Activated CD4-positive, alpha-beta memory T cell treated with anti-CD3 and anti-CD28 coated beads, Interleukin-2, amount 10 ng/mL, durations not matched to agents 7 days and 5 days (primary cell): ENCODE measurements at regions not wholly inside any gene's neighbourhood (a gene's known extent, or its start where the extent isn't known, plus 50 kb on each side); places are given as distances from the start of the nearest gene placed in this dataset.

ENCODE experiments used
- CTCF ChIA-PET: fragments of 350-600 bp; sonication (Branson Sonifier 250); formaldehyde crosslinking; loops from one replicate; lab custom pipeline; 2021; ENCODE audit warnings: antibody characterized with exemption, inconsistent platforms; lab: Charles Lee
- POLR2A ChIA-PET: fragments of 350-600 bp; sonication (Branson Sonifier 250); formaldehyde crosslinking; loops from one replicate; lab custom pipeline; 2021; ENCODE audit warnings: antibody characterized with exemption; lab: Charles Lee
- DNase-seq: peaks from one replicate; pipeline ENCODE4 v3.0.0-alpha.2; 2020
- H3K27ac Mint-ChIP-seq: one replicate; pipeline ENCODE4 v1.8.0; 2021; ENCODE audit warnings: mild to moderate bottlenecking, mixed read lengths
- H3K27me3 Mint-ChIP-seq: one replicate; pipeline ENCODE4 v1.8.0; 2021; ENCODE audit warnings: mixed read lengths
- H3K36me3 Mint-ChIP-seq: one replicate; pipeline ENCODE4 v1.8.0; 2021; ENCODE audit warnings: low read depth, mixed read lengths
- H3K4me1 Mint-ChIP-seq: one replicate; pipeline ENCODE4 v1.8.0; 2021; ENCODE audit warnings: mixed read lengths
- H3K4me3 Mint-ChIP-seq: one replicate; pipeline ENCODE4 v1.8.0; 2021; ENCODE audit warnings: mild to moderate bottlenecking, mixed read lengths
- H3K9me3 Mint-ChIP-seq: one replicate; pipeline ENCODE4 v1.8.0; 2021; ENCODE audit warnings: mixed read lengths

DNA sequence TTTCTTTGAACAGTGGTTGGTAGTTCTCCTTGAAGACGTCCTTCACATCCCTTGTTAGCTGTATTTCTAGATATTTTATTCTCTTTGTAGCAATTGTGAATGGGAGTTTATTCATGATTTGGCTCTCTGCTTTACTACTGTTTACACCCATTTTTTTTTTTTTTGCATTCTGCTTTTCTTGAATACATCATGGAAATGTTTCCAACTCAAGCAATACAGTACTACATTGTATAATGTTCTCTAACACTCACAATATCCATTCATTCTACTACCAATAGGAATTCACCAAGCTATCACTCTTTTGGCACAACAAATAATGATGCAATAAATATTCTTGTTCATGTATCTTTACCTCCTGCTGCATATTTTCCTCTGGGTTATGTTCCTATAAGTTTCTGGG lies 801.7 kb downstream of the NTRK3 start:
- H3K27me3 Mint-ChIP-seq: no peaks in the 10 kb centered on the region
- ChIA-PET POLR2A (no interaction called here), CTCF (no interaction called here)
- no peak for DNase-seq
- H3K4me3 Mint-ChIP-seq: no peak overlapping the region
- H3K9me3 Mint-ChIP-seq: no peaks in the 10 kb centered on the region
- H3K27ac Mint-ChIP-seq: no peak overlapping the region
- no peaks in the 10 kb centered on the region for H3K36me3 Mint-ChIP-seq
- H3K4me1 Mint-ChIP-seq: no peaks in the 10 kb centered on the region

DNA sequence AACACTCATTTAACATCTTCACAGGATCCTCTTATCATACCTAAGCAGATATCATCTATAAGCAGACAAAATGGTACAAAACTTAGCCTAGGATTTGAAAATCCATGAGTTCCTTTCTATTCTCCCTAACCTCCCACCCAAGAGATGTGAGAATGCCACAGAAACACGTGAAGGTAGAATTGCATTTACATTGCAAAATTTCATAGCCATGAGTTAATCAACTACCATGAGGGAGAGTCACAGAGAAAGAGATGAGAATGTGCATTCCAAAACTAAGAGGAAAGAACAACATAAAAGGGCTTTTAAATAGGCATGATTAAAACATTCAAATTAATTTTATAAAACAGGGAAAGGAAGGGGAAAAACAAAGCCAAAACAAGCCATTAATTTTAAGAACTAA lies 806.2 kb downstream of the NTRK3 start:
- ChIA-PET POLR2A (no interaction called here), CTCF (no interaction called here)
- no peaks in the 10 kb centered on the region for H3K4me1 Mint-ChIP-seq
- H3K36me3 Mint-ChIP-seq: no peaks in the 10 kb centered on the region
- H3K27me3 Mint-ChIP-seq: no peaks in the 10 kb centered on the region
- no peak for DNase-seq
- no peak overlapping the region for H3K4me3 Mint-ChIP-seq
- no peak overlapping the region for H3K27ac Mint-ChIP-seq
- peaks cover 3% of the 10 kb centered on the region for H3K9me3 Mint-ChIP-seq

- Mint-ChIP-seq H3K9me3 (no peaks in the 10 kb centered on the region), H3K4me3 (no peak overlapping the region), H3K27ac (no peak overlapping the region), H3K27me3 (no peaks in the 10 kb centered on the region), H3K4me1 (no peaks in the 10 kb centered on the region), H3K36me3 (no peaks in the 10 kb centered on the region)
- ChIA-PET POLR2A (no interaction called here), CTCF (no interaction called here)
- DNase-seq: no peak
Observed at GRCh38 chr15:87439090-87439489, 817.4 kb downstream of the NTRK3 start.

DNA sequence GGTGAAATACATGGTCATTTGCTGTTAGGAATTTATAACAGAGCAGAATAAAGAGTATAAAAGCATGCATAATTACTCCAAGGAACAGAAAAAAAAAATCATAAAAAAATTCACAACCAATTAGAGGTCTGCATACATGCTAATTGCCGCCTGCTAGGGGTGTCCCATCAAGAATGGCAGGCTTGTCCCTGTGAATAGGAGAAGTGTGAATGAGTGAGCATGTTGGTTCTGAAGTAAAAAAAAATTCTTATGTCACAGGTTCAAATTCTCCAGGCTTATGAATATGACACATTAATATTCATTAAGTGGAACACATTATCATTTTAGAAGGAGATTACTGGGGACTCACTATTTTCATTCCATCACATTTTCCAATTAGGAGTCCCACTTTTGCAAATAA lies 822.7 kb downstream of the NTRK3 start:
- H3K4me1 Mint-ChIP-seq: no peaks in the 10 kb centered on the region
- H3K27ac Mint-ChIP-seq: no peak overlapping the region
- H3K4me3 Mint-ChIP-seq: no peak overlapping the region
- no peaks in the 10 kb centered on the region for H3K9me3 Mint-ChIP-seq
- no peak for DNase-seq
- H3K36me3 Mint-ChIP-seq: no peaks in the 10 kb centered on the region
- no peaks in the 10 kb centered on the region for H3K27me3 Mint-ChIP-seq
- CTCF ChIA-PET: no interaction called here
- POLR2A ChIA-PET: no interaction called here

GRCh38 chr15:87429754-87430153 lies 826.8 kb downstream of the NTRK3 start:
- no peak for DNase-seq
- Mint-ChIP-seq H3K27me3 (no peaks in the 10 kb centered on the region), H3K4me3 (no peak overlapping the region), H3K9me3 (no peaks in the 10 kb centered on the region), H3K27ac (no peak overlapping the region), H3K4me1 (no peaks in the 10 kb centered on the region), H3K36me3 (no peaks in the 10 kb centered on the region)
- POLR2A ChIA-PET: no interaction called here
- CTCF ChIA-PET: no interaction called here

DNA sequence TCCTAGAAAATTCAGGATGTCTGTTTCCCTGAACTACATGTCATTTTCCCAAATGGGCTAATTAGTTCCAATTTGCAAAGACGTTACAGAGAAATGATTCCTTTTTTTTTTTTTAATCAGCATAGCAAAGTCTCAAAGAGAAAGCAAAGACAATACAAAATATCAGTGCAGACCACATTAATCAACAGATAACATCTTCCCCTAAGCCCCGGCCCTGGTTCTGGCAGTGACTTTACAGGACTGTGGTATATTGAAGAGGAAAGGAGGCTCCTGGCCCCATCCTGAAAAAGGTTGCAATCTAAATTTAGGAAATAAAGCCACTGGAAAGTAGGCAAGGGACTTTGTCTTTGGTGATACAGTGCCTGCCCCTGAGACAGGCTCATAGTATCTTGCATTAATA lies 836.5 kb downstream of the NTRK3 start:
- Mint-ChIP-seq H3K27ac (no peak overlapping the region), H3K4me3 (no peak overlapping the region), H3K36me3 (no peaks in the 10 kb centered on the region), H3K4me1 (no peaks in the 10 kb centered on the region), H3K27me3 (no peaks in the 10 kb centered on the region), H3K9me3 (peaks cover 3% of the 10 kb centered on the region)
- ChIA-PET POLR2A (no interaction called here), CTCF (no interaction called here)
- DNase-seq: no peak

DNA sequence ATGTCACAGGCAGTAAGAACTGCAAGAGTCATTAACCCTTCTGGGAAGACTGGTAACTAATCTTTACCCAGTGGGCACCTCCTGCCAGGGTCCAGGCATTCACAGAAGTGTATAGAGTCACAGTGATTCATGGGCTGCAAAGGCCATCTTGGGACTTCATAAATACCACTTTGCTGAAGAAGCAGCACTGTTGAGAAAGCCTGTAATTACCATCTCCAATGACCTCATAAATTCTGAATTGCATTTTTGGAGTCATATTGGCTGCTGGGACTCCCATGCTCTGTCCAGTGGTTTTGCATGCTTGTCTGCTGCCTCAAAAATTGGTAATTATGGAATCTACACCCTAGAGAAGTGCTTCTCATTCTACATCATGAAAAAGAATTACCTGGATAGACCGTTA lies 837.2 kb downstream of the NTRK3 start:
- no peak overlapping the region for H3K4me3 Mint-ChIP-seq
- H3K9me3 Mint-ChIP-seq: peaks cover 3% of the 10 kb centered on the region
- no peak for DNase-seq
- H3K27ac Mint-ChIP-seq: no peak overlapping the region
- no peaks in the 10 kb centered on the region for H3K4me1 Mint-ChIP-seq
- H3K27me3 Mint-ChIP-seq: no peaks in the 10 kb centered on the region
- CTCF ChIA-PET: no interaction called here
- H3K36me3 Mint-ChIP-seq: no peaks in the 10 kb centered on the region
- POLR2A ChIA-PET: no interaction called here

DNA sequence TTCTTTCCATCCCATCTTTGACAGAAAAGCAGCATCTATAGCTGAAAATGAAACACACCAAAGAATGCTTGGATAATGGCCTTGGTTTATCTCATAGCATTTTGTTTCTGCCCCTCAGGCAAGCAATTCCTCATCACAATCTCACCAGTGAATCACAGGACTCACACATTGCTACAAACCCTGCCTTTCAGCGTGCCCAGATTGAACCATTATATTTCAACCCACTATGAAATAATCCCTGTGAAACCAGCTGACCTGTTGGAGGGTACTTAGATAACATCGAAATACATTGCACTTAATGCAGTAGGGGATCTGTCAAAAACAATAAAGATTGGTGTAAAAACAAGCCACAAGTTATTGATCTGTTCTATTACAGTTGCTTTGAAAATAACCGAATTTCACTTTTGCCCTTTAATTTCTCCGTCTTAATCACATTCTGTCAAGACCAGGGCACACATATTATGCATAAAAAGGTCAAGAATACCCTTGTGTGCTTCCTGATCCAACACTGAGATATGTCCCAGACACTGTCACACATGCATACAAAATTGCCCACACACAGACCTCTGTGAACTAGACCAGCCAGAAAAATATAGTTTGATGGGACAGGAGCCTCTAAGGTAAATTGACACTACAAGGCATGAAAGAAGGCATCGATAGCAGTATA lies 839.8 kb downstream of the NTRK3 start:
- H3K27me3 Mint-ChIP-seq: no peaks in the 10 kb centered on the region
- no peak for DNase-seq
- peaks cover 3% of the 10 kb centered on the region for H3K9me3 Mint-ChIP-seq
- CTCF ChIA-PET: no interaction called here
- H3K4me3 Mint-ChIP-seq: no peak overlapping the region
- no peaks in the 10 kb centered on the region for H3K36me3 Mint-ChIP-seq
- POLR2A ChIA-PET: no interaction called here
- no peaks in the 10 kb centered on the region for H3K4me1 Mint-ChIP-seq
- no peak overlapping the region for H3K27ac Mint-ChIP-seq

DNA sequence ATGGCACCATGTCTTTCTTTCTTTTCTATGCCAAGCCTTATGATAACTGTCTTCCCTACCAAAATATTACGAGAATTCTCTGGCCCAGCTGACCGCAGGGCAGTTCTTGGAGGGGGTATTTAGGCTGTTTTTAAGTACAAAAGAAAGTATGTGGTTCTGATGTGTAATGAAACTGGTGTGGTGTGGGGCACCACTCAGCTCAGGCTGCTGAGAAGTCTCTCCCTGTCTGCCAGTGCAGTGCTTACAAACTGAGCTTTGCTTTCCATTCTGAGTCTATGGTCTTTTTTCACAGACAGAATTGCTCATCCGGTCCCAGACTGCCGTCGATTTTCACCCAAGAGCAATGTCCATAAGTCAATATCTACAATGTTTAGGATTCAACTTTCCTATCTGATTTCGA lies 847.6 kb downstream of the NTRK3 start:
- Mint-ChIP-seq H3K4me3 (no peak overlapping the region), H3K27me3 (no peaks in the 10 kb centered on the region), H3K4me1 (no peaks in the 10 kb centered on the region), H3K27ac (no peak overlapping the region), H3K9me3 (no peaks in the 10 kb centered on the region), H3K36me3 (no peaks in the 10 kb centered on the region)
- DNase-seq: no peak
- ChIA-PET POLR2A (no interaction called here), CTCF (no interaction called here)

GRCh38 chr15:87403973-87404372 lies 852.6 kb downstream of the NTRK3 start:
- peaks cover 3% of the 10 kb centered on the region for H3K9me3 Mint-ChIP-seq
- no peak for DNase-seq
- H3K36me3 Mint-ChIP-seq: no peaks in the 10 kb centered on the region
- no peak overlapping the region for H3K4me3 Mint-ChIP-seq
- ChIA-PET POLR2A (no interaction called here), CTCF (no interaction called here)
- H3K4me1 Mint-ChIP-seq: no peaks in the 10 kb centered on the region
- no peak overlapping the region for H3K27ac Mint-ChIP-seq
- no peaks in the 10 kb centered on the region for H3K27me3 Mint-ChIP-seq

DNA sequence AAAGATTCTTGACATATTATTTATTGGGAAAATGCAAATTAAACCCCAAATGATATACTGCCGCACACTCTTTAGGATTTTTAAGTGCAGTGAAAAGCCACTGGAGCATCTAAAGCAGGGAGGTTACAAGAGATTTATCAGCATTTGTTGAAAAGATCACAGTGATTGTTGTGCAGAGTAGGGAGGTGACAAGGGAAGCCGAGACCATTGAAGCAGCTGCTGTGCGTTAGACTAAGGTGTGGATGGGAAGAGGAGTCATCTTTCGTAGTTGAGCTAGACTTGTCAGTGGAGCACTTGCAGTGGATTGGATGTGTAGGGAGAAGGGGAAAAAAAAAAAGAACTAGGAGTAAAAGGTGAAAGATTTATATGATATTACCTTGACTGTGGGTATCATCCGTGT lies 854.6 kb downstream of the NTRK3 start:
- CTCF ChIA-PET: no interaction called here
- peaks cover 3% of the 10 kb centered on the region for H3K9me3 Mint-ChIP-seq
- no peaks in the 10 kb centered on the region for H3K27me3 Mint-ChIP-seq

GRCh38 chr15:87394676-87395075 lies 861.9 kb downstream of the NTRK3 start:
- ChIA-PET CTCF (no interaction called here), POLR2A (no interaction called here)
- no peak for DNase-seq
- no peaks in the 10 kb centered on the region for H3K27me3 Mint-ChIP-seq
- no peaks in the 10 kb centered on the region for H3K36me3 Mint-ChIP-seq
- no peak overlapping the region for H3K4me3 Mint-ChIP-seq
- no peak overlapping the region for H3K27ac Mint-ChIP-seq
- H3K9me3 Mint-ChIP-seq: peaks cover 7% of the 10 kb centered on the region
- H3K4me1 Mint-ChIP-seq: no peaks in the 10 kb centered on the region

More for the DNA sequence above, 854.6 kb downstream of the NTRK3 start:
- no peak overlapping the region for H3K4me3 Mint-ChIP-seq
- DNase-seq: no peak
- POLR2A ChIA-PET: no interaction called here
- H3K4me1 Mint-ChIP-seq: no peaks in the 10 kb centered on the region
- H3K27ac Mint-ChIP-seq: no peak overlapping the region
- no peaks in the 10 kb centered on the region for H3K36me3 Mint-ChIP-seq

DNA sequence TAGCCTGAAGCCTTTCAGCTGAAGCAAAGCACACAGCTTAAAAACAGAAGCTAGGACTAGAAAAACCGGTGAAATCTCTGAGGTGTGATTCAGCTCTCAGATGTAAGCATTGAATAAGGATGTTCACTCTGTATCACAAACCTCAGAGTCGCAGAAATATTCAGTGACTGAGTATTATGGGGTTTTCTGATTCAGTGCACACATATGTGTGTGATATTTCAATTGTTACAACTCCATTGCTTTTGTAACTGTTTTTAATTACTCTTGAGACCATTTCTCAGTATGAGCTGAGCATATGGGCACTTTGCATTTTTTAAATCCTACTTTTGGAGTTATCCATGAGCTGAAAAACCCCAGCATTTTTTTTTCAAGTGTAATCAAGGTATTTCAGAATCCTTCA lies 868.8 kb downstream of the NTRK3 start:
- DNase-seq: no peak
- POLR2A ChIA-PET: no interaction called here
- H3K4me1 Mint-ChIP-seq: no peaks in the 10 kb centered on the region
- H3K27ac Mint-ChIP-seq: no peak overlapping the region
- peaks cover 4% of the 10 kb centered on the region for H3K9me3 Mint-ChIP-seq
- CTCF ChIA-PET: no interaction called here
- no peaks in the 10 kb centered on the region for H3K36me3 Mint-ChIP-seq
- no peak overlapping the region for H3K4me3 Mint-ChIP-seq
- no peaks in the 10 kb centered on the region for H3K27me3 Mint-ChIP-seq

DNA sequence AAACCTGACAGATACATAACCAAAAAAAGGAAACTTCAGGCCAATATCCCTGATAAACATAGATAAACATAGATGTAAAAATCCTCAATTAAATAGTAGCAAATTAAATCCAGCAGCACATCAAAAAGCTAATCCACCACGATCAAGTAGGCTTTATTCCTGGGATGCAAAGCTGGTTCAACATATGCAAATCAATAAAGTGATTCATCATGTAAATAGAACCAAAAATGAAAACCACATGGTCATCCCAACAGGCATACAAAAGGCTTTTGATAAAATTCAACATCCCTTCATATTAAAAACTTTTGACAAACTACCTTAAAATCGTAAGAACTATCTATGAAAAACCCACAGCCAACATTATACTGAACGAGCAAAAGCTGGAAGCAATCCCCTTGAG lies 882.2 kb downstream of the NTRK3 start:
- no peaks in the 10 kb centered on the region for H3K36me3 Mint-ChIP-seq
- H3K27me3 Mint-ChIP-seq: no peaks in the 10 kb centered on the region
- no peak for DNase-seq
- H3K4me3 Mint-ChIP-seq: no peak overlapping the region
- ChIA-PET POLR2A (no interaction called here), CTCF (no interaction called here)
- H3K9me3 Mint-ChIP-seq: no peaks in the 10 kb centered on the region
- no peaks in the 10 kb centered on the region for H3K4me1 Mint-ChIP-seq
- H3K27ac Mint-ChIP-seq: no peak overlapping the region
